ENCODE measurements at regions not wholly inside any gene's neighbourhood (a gene's known extent, or its start where the extent isn't known, plus 50 kb on each side); places are given as distances from the start of the nearest gene placed in this dataset.
A peak's percentile ranks its signal among the peaks of the same experiment; 100 is the strongest.

DNA sequence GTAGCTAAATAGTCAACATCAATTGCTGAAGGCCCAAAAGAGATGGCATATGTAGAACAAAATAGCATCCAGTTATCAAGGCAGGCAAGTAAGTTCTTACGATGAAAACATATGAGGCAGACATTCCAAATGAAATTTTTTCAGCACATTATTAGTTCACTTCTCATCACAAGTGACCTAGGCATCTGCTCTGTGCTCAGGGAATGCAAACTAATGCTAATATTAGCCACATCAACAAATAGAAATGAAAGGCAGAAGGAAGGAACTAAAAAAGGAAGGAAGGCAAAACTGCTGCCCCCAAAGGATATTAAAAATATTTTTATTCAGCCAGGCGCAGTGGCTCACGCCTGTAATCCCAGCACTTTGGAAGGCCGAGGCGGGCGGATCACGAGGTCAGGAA is 51.2 kb upstream of the ROCK1 start:
- Mint-ChIP-seq H3K36me3 (no peaks in the 10 kb centered on the region), H3K27me3 (no peaks in the 10 kb centered on the region), H3K4me1 (ENCODE audit: unreplicated experiment) (no peaks in the 10 kb centered on the region), H3K4me3 (no peak overlapping the region), H3K9me3 (no peaks in the 10 kb centered on the region), H3K27ac (no peak overlapping the region)
- TF ChIP-seq, protein P1, sequence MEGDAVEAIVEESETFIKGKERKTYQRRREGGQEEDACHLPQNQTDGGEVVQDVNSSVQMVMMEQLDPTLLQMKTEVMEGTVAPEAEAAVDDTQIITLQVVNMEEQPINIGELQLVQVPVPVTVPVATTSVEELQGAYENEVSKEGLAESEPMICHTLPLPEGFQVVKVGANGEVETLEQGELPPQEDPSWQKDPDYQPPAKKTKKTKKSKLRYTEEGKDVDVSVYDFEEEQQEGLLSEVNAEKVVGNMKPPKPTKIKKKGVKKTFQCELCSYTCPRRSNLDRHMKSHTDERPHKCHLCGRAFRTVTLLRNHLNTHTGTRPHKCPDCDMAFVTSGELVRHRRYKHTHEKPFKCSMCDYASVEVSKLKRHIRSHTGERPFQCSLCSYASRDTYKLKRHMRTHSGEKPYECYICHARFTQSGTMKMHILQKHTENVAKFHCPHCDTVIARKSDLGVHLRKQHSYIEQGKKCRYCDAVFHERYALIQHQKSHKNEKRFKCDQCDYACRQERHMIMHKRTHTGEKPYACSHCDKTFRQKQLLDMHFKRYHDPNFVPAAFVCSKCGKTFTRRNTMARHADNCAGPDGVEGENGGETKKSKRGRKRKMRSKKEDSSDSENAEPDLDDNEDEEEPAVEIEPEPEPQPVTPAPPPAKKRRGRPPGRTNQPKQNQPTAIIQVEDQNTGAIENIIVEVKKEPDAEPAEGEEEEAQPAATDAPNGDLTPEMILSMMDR (conservative IDR thresholded peaks at IDR 0.05) = no peak
- no peak for DNase-seq (ENCODE audit: extremely low spot score, unreplicated experiment)

DNA sequence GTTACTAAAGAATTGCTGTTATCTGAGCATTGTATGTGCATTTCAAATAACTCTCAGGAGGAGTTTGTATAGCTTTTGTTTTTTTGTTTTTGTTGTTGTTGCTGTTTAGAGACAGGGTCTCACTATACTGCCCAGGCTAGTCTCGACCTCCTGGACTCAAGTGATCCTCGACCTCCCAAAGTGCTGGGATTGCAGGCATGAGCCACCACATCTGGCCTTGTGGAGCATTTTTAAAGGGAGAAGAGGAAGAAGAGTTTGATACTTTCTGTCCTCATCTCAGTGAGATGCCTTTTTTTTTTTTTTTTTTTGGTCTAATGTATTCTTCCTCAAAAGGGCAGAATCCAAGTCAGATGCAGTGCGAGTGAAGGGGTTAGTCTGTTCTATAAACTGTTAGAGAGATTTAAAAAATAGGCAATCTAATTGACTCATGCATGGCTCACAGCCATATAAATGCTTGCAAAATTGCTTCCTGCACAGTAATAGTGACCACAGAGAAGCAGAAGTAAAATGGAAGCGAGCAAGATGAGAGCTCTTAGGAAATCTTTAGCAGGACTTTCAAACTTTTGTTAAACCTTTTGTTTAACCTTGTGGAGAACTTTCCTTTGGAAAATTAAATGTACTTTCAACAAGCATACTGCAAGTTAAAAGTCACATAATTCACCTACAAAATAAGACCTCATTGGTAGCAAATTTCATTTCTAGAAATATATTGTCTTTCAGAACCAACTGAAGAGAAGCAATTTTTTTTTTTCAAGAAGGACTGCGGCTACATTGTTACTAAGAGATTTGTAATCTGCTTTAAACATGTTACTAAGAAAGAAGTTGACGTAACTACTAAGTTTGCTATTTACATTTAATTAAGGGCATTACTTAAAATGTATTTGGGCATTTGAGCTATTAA is 52.3 kb upstream of the ROCK1 start:
- Mint-ChIP-seq H3K27ac (no peak overlapping the region), H3K4me1 (ENCODE audit: unreplicated experiment) (no peaks in the 10 kb centered on the region), H3K27me3 (no peaks in the 10 kb centered on the region), H3K9me3 (no peaks in the 10 kb centered on the region), H3K36me3 (no peaks in the 10 kb centered on the region), H3K4me3 (no peak overlapping the region)
- TF ChIP-seq, protein P1 (conservative IDR thresholded peaks at IDR 0.05) = no peak
- no peak for DNase-seq (ENCODE audit: extremely low spot score, unreplicated experiment)

DNA sequence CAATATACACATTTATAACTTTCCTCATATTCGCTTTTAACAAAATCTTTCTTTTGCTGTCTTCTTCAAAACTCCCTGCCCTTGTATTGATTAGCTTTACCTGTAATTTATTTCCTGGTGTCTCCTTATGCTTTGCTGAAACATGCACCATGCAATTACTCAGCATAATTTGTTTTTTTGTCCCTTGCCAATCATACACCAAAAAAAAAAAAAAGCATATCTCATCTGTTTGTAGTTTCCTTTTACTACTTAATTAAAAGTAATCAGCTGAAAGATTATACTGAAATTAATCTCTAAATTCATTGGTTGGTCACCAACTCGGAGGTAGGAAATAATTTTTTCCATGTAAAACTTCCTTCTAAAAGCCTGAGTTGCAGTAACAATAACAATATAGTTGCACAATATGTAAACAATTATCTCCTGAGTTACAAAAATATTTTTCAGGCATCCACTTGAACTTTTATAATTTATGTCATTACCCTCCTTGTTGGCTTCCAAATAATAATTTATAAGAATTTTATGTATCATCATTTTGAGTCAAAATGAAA is 53.0 kb upstream of the ROCK1 start:
- H3K27ac Mint-ChIP-seq = no peak overlapping the region
- TF ChIP-seq, protein P1 (conservative IDR thresholded peaks at IDR 0.05) = no peak
- H3K36me3 Mint-ChIP-seq = no peaks in the 10 kb centered on the region

DNA sequence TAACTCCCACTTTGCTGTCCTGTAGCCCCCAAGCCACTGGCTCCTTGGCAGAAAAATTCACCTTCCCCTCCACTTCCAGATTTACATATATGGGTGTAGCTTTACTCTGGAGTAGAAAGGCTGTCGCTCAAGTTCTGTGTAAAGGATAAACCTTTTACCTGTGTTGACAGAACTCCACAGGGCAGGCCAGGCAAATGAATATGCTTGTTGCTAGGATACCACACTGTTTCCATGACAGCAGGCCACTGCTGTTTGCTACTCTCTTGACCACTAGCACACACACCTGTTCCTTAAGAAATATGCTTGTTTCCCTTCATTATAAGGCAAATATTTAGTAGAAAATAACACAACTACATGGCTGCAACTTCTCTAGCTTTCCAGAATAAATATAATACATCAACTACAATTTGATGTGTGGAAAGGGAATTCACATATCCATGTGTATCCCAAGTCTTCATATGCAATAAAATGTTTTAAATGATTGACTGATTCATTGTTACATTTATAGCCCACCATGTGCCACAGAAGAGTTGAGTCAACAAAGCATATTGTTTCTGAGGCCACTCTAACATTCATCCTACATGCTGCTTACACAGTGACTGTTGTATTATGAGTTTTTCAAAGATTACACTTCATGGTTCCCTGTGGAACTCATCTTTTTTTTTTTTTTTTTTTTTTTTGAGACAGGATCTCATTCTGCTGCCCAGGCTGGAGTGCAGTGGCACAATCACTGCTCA is 56.2 kb upstream of the ROCK1 start:
- H3K27me3 Mint-ChIP-seq = no peaks in the 10 kb centered on the region
- H3K36me3 Mint-ChIP-seq = no peaks in the 10 kb centered on the region
- peak overlapping the region; percentile 61 for H3K27ac Mint-ChIP-seq
- no peak for DNase-seq (ENCODE audit: extremely low spot score, unreplicated experiment)
- TF ChIP-seq, protein P1 (conservative IDR thresholded peaks at IDR 0.05) = no peak
- H3K9me3 Mint-ChIP-seq = no peaks in the 10 kb centered on the region
- no peaks in the 10 kb centered on the region for H3K4me1 Mint-ChIP-seq (ENCODE audit: unreplicated experiment)
- H3K4me3 Mint-ChIP-seq = peak overlapping the region; percentile 54

More for the DNA sequence above, 53.0 kb upstream of the ROCK1 start:
- no peaks in the 10 kb centered on the region for H3K27me3 Mint-ChIP-seq
- DNase-seq (ENCODE audit: extremely low spot score, unreplicated experiment) = no peak
- H3K4me3 Mint-ChIP-seq = no peak overlapping the region
- H3K4me1 Mint-ChIP-seq (ENCODE audit: unreplicated experiment) = no peaks in the 10 kb centered on the region
- no peaks in the 10 kb centered on the region for H3K9me3 Mint-ChIP-seq

DNA sequence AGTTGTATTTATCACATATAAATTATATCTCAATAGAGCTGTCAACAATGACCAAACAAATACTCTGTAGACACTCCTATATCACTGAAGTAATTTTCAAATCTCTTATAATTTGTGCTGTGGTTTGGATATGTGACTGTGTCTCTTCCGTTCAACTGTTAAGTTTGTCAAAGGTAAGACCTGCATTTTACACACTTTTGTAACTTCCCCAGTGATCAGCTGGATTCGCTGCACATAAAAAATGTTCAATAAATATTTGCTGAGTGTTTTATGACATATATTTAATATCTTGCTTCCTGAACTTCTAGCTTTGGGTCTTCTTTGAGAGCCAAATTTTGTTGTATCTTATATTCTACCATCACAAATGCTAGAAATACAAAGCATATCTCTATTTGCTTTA is 57.3 kb upstream of the ROCK1 start:
- Mint-ChIP-seq H3K36me3 (no peaks in the 10 kb centered on the region), H3K27me3 (no peaks in the 10 kb centered on the region), H3K9me3 (no peaks in the 10 kb centered on the region), H3K4me3 (no peak overlapping the region), H3K27ac (no peak overlapping the region), H3K4me1 (ENCODE audit: unreplicated experiment) (no peaks in the 10 kb centered on the region)
- DNase-seq (ENCODE audit: extremely low spot score, unreplicated experiment) = no peak
- TF ChIP-seq, protein P1 (conservative IDR thresholded peaks at IDR 0.05) = no peak
